HAP-1 (cell line): ENCODE measurements at regions not wholly inside any gene's neighbourhood (a gene's known extent, or its start where the extent isn't known, plus 50 kb on each side); places are given as distances from the start of the nearest gene placed in this dataset.

ENCODE experiments used
- DNase-seq, 2 experiments: peaks; one replicate each; pipeline ENCODE4 v3.0.0-alpha.2; 2016 to 2020; ENCODE audit warnings: low spot score in 2 of 2
- H3K27me3 ChIP-seq: fragments of 250-450 bp; sonication (Bioruptor Pico); 2 replicates; pipeline ENCODE4 v1.5.1; 2020; ENCODE audit warnings: low read depth, mild to moderate bottlenecking, moderate library complexity
- H3K36me3 ChIP-seq: fragments of 250-450 bp; sonication (Bioruptor Pico); replicated peaks from 2 replicates; pipeline ENCODE4 v1.5.1; 2020; ENCODE audit warnings: mild to moderate bottlenecking
- H3K4me1 ChIP-seq: fragments of 250-450 bp; sonication (Bioruptor Pico); 2 replicates; pipeline ENCODE4 v1.5.1; 2020; ENCODE audit warnings: mild to moderate bottlenecking
- H3K4me3 ChIP-seq: fragments of 250-450 bp; sonication (Bioruptor Pico); 2 replicates; pipeline ENCODE4 v1.5.1; 2020; ENCODE audit warnings: mild to moderate bottlenecking, moderate library complexity
- H3K9me3 ChIP-seq: fragments of 250-450 bp; sonication (Bioruptor Pico); 2 replicates; pipeline ENCODE4 v1.5.1; 2020; ENCODE audit warnings: mild to moderate bottlenecking, moderate library complexity
- in situ Hi-C: fragments of 300-500 bp; cut with MboI; formaldehyde crosslinking; loops from 3 replicates; pipeline ENCODE4 v1.14.3; 2020; ENCODE audit warnings: low sequenced_read_pairs, inconsistent platforms, mixed read lengths

DNA sequence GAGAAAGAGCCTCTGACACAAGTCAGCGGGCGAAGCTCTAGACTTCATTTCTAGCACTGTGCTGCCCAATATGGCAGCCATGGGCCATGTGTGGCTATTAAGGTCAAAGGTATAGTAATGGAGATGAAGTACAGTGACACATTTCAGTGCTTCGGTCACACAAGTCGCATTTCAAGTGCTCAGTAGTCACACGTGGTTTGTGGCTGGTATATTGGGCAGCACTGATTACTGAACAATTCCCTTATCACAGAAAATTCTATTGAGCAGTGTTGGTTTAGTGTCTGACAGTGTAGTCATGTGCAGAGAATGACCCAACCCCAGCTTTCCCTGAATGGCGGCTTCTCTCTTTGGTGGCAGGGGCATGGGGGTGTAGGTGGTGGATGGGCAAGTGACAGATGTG, 84.9 kb upstream of the SDK2 start:
- no peak for DNase-seq
- Histone ChIP-seq H3K36me3 (no peaks in the 10 kb centered on the region), H3K4me3 (no peak overlapping the region), H3K27me3 (no peaks in the 10 kb centered on the region), H3K4me1 (no peaks in the 10 kb centered on the region), H3K9me3 (no peaks in the 10 kb centered on the region)
- in situ Hi-C loops, result no loop called here

- H3K27me3 ChIP-seq, result 0 out of 2 replicates have a peak, but pooled peaks cover 4% of the 10 kb centered on the region
- in situ Hi-C loops, result no loop called here
- H3K4me3 ChIP-seq, result no peak overlapping the region
- no peaks in the 10 kb centered on the region for H3K9me3 ChIP-seq
- no peaks in the 10 kb centered on the region for H3K36me3 ChIP-seq
- DNase-seq, result no peak
- H3K4me1 ChIP-seq, result no peaks in the 10 kb centered on the region
Observed at GRCh38 chr17:73731733-73732132, 87.5 kb upstream of the SDK2 start.

- H3K27me3 ChIP-seq, result 0 out of 2 replicates have a peak, but pooled peaks cover 4% of the 10 kb centered on the region
- no peak overlapping the region for H3K4me3 ChIP-seq
- in situ Hi-C loops, result no loop called here
- H3K36me3 ChIP-seq, result no peaks in the 10 kb centered on the region
- no peaks in the 10 kb centered on the region for H3K4me1 ChIP-seq
- DNase-seq, result no peak
- no peaks in the 10 kb centered on the region for H3K9me3 ChIP-seq
Observed at GRCh38 chr17:73733517-73733916, 89.3 kb upstream of the SDK2 start.

DNA sequence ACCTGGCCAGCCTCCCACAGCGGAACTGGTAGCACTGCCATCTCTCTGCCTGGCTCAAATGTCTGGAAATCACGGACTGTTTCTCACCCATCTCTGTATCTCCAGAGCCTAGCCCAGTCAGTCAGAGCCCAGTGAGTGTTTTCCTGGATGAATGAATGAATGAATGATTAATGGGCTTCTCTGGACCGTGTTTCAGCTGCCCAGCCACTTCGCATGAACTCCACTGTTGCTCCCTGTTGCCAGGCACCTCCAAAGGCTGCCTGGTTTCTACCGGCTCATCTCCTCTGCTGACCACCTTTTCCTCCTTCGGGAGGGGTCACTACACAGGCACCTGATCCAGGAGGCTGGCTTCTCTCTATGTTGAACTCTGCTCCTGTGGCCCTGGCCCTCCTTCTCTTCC, 91.0 kb upstream of the SDK2 start:
- DNase-seq, result no peak
- H3K36me3 ChIP-seq, result no peaks in the 10 kb centered on the region
- no peak overlapping the region for H3K4me3 ChIP-seq
- H3K9me3 ChIP-seq, result no peaks in the 10 kb centered on the region
- in situ Hi-C loops, result no loop called here
- H3K4me1 ChIP-seq, result no peaks in the 10 kb centered on the region
- H3K27me3 ChIP-seq, result 0 out of 2 replicates have a peak, but pooled peaks cover 4% of the 10 kb centered on the region

GRCh38 chr17:73738751-73739575, 94.7 kb upstream of the SDK2 start:
- no peak for DNase-seq
- Histone ChIP-seq H3K36me3 (no peaks in the 10 kb centered on the region), H3K4me3 (no peak overlapping the region), H3K4me1 (no peaks in the 10 kb centered on the region), H3K27me3 (0 out of 2 replicates have a peak, but pooled peaks cover 4% of the 10 kb centered on the region), H3K9me3 (no peaks in the 10 kb centered on the region)
- in situ Hi-C loops, result no loop called here

DNA sequence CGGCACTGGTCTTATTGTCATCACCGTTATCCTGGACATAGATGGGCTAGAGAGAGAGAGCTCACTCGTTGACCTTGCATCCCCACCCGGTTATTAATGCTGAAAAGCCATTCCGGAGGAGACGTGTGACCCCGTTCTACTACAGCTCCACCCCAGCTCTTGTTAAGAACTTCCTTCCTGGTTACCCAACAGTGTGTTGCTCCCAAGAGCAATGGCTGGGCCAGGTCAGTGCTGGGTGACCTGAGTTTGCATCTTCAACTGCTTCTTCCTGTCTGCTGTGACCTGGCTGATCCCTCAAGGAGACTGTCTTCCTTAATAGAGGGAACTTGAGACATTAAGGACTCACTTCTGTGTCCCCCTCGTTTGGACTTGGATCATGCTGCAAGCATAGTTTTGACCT, 96.1 kb upstream of the SDK2 start:
- no peak overlapping the region for H3K4me3 ChIP-seq
- H3K4me1 ChIP-seq, result no peaks in the 10 kb centered on the region
- in situ Hi-C loops, result no loop called here
- H3K36me3 ChIP-seq, result no peaks in the 10 kb centered on the region
- H3K27me3 ChIP-seq, result no peaks in the 10 kb centered on the region
- no peaks in the 10 kb centered on the region for H3K9me3 ChIP-seq
- DNase-seq, result no peak

DNA sequence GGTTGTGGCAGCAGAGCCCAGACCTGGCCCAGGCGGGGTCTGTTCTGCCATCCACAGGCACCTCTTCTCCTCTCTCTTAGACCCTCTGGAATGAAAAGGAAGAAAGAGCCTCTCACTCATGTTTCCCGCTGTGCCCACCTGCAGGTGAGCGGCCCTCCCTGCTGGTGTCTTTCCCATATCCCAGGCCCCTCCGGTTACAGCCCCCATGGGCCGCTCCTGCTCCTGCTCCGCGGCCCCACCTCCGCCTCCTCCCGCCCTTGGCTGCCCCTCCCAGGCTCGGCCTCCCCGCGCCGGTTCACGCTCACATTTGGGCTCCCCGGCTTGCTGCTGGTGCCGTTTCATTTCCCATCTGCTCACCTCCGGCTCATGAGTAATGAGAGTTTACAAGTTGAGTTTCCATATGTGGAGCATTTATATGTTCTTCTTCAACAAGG, 98.7 kb upstream of the SDK2 start:
- no peak for DNase-seq
- Histone ChIP-seq H3K9me3 (no peaks in the 10 kb centered on the region), H3K4me1 (no peaks in the 10 kb centered on the region), H3K36me3 (no peaks in the 10 kb centered on the region), H3K27me3 (no peaks in the 10 kb centered on the region), H3K4me3 (no peak overlapping the region)
- in situ Hi-C loops, result no loop called here

DNA sequence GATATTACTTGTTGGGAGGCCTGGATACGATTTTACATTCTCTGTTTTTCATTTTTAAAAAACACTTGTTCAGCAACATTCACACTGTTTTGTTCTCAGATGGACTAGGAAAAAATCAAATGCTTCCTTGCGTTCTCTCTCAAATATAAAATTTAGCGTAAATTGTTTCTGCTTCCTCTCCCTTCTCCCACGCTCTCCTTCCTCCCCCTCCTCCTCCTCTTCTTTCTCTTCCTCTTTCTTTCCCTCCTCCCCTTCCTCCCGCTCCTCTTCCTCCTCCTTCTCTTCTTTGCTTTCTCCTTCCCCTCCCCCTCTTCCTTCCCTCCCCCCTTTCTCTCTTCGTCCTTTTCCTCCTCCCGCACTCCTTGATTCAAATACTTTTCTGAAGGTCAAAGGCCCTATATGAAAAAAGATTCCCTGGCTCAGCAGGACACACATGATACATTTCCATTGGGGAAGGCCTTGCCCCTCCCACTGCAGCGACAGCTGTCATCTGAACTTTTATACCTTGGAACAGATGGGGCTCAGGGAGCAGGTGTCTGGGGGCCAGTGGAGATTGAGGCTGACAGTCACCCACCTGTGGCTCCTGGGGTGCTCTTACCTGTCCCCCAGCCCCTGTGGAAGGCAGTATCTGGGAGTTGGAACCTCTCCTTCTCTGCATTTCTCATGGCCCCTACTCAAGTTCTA, 99.4 kb upstream of the SDK2 start:
- in situ Hi-C loops, result no loop called here
- no peaks in the 10 kb centered on the region for H3K27me3 ChIP-seq
- H3K9me3 ChIP-seq, result no peaks in the 10 kb centered on the region
- no peaks in the 10 kb centered on the region for H3K36me3 ChIP-seq
- no peak overlapping the region for H3K4me3 ChIP-seq
- no peaks in the 10 kb centered on the region for H3K4me1 ChIP-seq
- no peak for DNase-seq

- no peak for DNase-seq
- no peaks in the 10 kb centered on the region for H3K4me1 ChIP-seq
- H3K27me3 ChIP-seq, result no peaks in the 10 kb centered on the region
Observed at GRCh38 chr17:73744411-73744810, 100.2 kb upstream of the SDK2 start.

GRCh38 chr17:73746314-73747073, 102.2 kb upstream of the SDK2 start:
- no peak overlapping the region for H3K4me3 ChIP-seq
- in situ Hi-C loops, result no loop called here
- no peak for DNase-seq
- H3K9me3 ChIP-seq, result no peaks in the 10 kb centered on the region
- no peaks in the 10 kb centered on the region for H3K4me1 ChIP-seq
- no peaks in the 10 kb centered on the region for H3K36me3 ChIP-seq
- H3K27me3 ChIP-seq, result no peaks in the 10 kb centered on the region

More at GRCh38 chr17:73744411-73744810, 100.2 kb upstream of the SDK2 start:
- Histone ChIP-seq H3K36me3 (no peaks in the 10 kb centered on the region), H3K4me3 (no peak overlapping the region), H3K9me3 (no peaks in the 10 kb centered on the region)
- in situ Hi-C loops, result no loop called here

DNA sequence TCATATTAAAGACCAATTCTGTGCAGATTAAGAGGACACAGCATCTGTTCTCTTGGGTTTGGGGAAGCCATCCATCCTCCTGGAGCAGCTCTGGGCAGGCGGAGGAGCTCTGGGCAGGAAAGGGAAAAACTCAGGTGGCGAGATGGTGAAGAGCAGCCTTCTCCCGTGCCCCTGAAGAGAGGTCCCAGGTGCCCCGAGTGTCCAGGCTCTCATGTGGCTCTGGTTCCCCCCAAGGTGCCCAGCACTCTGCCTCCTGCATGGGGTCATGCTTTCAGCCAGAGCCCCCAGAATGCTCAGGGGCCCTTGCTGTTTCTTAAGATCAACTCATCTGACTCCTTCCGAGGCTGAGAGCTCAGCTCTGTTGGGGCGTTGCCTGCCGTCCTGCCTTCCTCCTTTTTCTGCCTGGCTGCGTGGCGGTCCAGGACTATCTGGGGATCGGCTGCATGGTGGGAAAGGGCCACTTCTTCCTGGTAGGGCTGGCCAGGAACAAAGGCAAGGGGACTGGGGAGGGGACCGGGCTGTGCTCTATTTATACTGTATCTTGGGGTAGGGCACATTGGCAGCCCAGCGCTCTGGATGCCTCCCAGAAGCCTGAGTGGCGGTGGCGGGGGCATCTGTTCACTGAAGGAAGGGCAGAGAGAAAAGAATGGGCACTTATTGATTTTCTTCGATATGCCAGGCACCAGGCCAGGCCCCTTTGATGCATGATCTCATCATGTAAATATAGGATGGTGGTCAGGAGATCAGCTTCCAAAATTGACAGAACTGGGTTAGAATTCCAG, 103.2 kb upstream of the SDK2 start:
- H3K36me3 ChIP-seq, result no peaks in the 10 kb centered on the region
- H3K4me1 ChIP-seq, result no peaks in the 10 kb centered on the region
- in situ Hi-C loops, result no loop called here
- no peaks in the 10 kb centered on the region for H3K9me3 ChIP-seq
- H3K27me3 ChIP-seq, result no peaks in the 10 kb centered on the region
- no peak overlapping the region for H3K4me3 ChIP-seq
- no peak for DNase-seq

DNA sequence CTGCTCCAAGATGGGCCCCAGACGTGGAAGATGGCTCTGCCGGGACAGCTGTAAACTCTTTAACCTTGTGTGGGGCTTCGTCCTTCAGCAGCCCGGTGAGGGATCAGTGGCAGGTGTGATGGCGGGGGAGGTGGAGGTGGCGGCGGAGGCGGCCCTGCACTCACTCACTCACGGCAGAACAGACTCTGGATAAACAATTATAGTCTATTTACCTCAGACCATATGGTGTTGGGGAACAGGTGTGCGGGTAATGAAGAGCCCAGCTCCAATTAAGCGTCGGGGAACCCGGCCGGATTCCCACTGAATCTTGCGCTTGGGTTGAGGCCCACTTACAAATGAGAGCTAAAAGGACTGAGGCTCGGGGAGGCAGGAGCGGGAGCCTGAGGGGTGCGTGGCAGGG, 104.3 kb upstream of the SDK2 start:
- no peaks in the 10 kb centered on the region for H3K9me3 ChIP-seq
- no peaks in the 10 kb centered on the region for H3K36me3 ChIP-seq
- in situ Hi-C loops, result no loop called here
- DNase-seq, result no peak
- no peak overlapping the region for H3K4me3 ChIP-seq
- no peaks in the 10 kb centered on the region for H3K27me3 ChIP-seq
- H3K4me1 ChIP-seq, result no peaks in the 10 kb centered on the region

DNA sequence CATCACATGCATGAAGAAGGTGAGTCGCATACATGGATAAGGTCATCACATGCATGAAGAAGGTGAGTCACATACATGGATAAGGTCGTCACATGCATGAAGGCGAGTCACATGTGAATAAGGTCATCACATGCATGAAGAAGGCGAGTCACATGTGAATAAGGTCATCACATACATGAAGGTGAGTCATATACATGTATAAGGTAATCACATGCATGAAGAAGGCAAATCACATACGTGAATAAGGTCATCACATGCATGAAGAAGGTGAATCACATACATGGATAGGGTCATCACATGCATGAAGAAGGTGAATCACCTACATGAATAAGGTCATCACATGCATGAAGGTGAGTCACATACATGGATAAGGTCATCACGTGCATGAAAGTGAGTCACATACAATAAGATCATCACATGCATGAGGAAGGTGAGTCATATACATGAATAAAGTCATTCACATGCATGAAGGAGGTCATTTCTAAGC, 105.1 kb upstream of the SDK2 start:
- H3K27me3 ChIP-seq, result no peaks in the 10 kb centered on the region
- no peak overlapping the region for H3K4me3 ChIP-seq
- H3K9me3 ChIP-seq, result no peaks in the 10 kb centered on the region
- DNase-seq, result no peak
- in situ Hi-C loops, result no loop called here
- no peaks in the 10 kb centered on the region for H3K4me1 ChIP-seq
- H3K36me3 ChIP-seq, result no peaks in the 10 kb centered on the region
